Activated T-cell treated with anti-CD3 and anti-CD28 coated beads, Interleukin-2, amount 50 U/mL, for 48 hours (primary cell): ENCODE measurements at regions not wholly inside any gene's neighbourhood (a gene's known extent, or its start where the extent isn't known, plus 50 kb on each side); places are given as distances from the start of the nearest gene placed in this dataset.
"Not testable (repeated sequence)": the region's sequence is repeated elsewhere in the genome, so short reads cannot be mapped to it uniquely, and the experiment has no call there.

ENCODE experiments used
- DNase-seq, 2 experiments: peaks; one replicate each; pipeline ENCODE4 v3.0.0-alpha.2; 2020

DNA sequence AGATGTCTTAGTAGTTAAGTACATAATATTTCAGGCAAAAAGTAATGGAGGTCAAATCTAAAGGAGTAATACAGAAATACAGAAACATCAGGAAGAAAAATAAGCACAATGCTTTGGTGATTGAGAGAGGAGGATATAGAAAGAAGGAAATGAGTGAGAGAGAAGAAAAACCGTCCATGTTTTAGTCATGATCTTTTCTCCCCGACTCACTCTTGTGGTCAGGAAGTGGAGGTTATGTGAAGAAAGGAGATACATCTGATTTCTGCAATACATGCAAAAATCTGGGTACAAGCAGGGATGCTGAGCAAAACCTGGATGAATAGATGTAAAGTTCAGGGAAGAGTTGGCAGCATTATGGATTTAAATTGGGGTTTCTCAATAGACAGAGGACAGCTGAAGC lies 1122.5 kb downstream of the SORCS3 start:
- no peak for DNase-seq

DNA sequence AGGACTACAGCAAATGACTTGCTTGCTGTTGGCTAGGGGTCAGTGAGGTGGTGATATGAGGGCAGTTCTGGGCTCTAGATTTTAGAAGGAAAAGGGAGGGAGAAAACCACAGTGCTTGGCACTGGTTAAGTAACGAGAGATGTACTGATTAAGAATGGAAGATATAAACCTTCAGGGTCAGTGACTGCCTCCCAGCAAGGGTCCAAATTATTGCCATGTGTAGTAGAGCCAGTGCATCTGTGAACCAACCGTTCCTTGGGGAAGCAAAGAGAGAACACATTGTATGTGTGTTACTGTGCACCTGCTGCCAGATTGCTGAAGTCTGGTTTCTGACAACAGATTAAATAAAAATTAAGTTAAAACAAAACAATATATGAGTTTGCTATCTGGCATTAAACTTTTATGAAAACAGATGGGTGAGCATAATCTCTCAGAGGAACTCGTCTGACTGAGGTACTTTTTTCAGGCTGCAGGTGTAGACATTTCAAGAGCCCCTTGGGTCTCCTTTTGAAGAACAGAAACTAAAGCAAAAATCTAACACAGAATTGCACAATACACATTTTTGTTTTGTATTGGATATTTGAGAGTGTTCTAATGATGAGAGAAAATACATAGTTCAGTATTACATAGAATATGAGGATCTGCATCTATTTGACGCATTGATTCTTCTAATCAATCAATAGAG lies 1120.6 kb downstream of the SORCS3 start:
- DNase-seq = no peak

DNA sequence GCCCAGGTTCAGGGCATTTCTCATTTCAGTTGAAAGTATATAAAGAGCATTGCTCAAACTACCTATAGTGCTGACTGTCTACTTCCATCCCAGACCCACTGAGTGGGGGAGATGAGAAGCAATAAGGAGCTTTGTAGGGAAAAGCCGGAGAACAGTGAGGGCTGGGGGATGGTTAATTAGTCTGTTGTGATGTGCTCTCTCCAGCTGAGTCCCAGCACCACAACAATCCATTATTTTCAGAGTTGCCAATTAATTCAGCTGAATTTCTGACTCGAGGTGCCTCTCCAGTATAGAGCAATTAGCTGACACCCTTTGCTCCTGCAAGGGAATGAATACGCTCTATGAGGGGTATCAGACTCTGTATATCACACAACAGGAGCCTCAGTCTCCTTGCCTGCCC lies 1118.6 kb downstream of the SORCS3 start:
- DNase-seq = no peak

DNA sequence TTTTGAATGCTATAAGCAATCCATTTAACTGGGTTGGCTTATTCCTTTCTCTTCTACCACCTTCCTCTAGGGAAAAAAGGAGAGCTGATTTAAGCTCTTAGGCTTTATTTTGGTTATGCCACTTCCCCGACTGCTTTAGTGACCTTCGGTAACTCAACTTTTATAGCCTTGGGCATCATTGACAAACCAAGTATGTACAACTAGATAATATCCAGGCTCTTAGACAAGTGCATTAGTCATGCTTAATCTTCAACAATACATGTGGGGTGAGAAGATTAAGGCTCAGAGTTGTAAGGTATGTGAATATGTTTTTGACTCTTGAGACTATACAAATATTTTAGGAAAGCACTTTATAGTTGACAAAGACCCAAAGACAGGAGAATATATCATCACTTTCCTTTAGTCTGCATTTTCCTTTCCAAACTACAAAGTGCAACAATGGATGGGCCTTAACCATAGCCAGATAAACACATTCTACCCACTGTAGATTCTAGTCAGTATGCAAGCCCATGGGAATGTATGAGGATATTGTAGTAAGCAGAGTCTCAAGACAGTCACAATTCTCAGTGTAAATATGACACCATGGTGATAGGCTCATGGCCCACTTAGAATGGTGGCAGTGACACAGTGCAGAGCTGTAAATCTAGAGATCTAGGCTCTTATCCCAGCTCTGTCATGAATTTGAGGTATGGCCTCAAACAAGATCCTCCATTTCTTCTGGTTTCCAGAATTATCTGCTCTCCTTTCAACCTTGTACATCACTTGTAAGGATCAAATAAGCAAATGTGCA lies 1117.3 kb downstream of the SORCS3 start:
- no peak for DNase-seq

DNA sequence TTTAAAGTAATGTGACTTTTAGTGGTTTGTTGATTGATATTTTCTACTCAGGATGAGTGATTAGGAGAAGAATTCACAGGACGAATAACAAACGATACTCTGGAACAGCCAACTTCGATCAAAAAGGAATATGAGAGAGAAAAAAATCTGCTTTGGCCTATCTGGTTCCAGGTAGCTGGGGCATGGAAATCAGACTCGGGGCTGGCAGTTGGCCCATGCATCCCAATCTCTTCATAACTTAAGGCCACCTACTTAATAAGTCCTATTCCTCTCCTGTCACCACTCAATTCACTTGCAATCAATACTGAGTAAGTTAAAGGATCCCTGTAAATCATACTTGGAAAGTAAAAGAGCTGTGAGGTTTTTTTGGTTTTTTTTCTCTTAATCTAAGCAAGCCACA lies 1116.2 kb downstream of the SORCS3 start:
- DNase-seq = no peak

DNA sequence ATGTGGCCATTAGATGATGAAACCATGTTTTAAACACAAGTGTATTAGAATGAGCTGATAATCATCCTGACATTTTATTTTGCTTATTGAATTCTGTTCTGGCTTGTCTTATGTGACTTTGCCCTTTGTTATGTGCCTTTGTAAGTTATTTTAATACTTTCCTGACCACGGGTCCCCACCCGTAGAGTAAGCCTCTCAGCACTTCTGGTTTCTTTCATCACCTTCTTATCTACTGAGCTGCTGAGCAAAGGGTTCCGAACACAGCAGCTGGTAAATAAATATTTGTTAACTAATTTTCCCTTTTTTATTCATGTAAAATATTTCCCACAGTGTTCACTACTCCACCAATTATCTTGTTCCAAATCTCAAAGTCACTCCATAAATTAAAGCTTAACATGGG lies 1115.3 kb downstream of the SORCS3 start:
- DNase-seq = no peak

DNA sequence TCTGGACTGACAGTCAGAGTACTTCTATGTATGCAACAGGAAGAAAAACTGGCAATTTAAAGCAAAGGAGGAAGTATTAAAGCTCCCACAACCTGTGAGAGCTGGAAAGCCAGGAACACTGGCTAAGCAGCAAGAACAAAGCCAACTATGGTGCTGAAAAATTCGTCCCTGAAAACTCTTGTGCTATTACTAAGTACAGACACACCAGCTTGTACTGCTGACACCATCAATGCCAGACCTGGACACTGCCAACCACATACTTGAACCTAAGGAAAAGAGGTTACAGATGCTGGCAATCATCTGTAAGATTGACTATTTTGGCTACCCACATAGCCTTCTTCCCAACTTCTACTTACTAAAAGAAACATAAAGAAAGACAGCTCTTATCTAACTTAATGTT lies 1110.6 kb downstream of the SORCS3 start:
- no peak for DNase-seq

DNA sequence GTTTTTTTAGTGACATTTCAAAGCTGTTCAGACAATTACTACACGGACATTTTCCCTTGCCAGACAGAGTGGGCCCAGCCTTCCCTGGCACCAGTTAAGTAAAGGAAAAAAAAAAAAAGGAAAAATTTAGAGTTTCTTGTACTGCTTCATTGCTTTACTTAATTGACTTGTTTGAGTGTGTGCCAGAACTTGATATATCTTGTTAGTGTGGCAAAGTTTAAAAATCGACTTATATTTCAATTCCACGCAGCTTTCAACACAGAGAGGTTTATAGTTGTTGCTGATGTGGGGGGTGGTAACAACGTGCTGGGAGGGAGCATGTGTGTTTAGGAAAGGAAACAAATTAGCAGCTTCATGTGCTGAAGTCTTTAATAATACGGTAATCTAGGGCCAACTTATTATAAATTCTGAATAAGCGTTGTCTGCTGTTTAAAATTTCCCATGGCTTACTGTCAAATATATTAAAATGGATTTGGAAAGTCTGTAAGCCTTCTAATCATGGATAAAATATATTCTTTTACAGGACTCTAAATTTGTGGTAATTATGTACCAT lies 1104.6 kb downstream of the SORCS3 start:
- DNase-seq = no peak

DNA sequence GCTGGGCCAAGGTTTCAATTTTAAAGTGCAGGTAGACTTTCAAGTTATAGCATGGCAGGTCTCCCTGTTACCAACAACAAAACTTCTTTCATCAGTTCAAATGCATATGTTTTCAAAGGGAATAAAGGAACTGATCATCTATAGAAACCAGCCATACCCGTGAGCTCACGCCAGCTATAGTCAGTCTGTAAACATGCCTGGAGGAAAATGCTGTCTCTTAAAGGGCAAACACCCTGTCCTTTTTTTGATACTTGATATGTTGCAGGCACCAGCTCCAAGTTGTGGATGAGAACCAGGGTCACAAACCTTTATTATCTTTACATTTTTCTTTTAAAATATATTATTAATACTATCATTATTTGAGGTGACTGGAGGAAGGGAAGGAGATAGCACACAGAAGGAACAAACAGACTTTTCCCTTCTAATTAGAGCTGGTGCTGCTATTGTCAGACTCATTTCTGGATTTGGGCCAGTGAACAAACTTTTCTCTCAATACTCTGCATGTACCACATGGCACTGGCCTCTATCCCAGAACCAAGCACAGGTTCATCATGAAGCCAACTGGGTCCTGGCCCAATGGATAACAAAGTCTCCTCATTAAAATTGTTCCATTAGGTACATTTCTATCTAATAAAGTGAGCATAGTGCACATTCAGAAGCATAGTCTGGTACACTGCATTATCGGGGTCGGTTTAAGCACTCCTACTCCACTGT lies 1102.4 kb downstream of the SORCS3 start:
- no peak for DNase-seq

DNA sequence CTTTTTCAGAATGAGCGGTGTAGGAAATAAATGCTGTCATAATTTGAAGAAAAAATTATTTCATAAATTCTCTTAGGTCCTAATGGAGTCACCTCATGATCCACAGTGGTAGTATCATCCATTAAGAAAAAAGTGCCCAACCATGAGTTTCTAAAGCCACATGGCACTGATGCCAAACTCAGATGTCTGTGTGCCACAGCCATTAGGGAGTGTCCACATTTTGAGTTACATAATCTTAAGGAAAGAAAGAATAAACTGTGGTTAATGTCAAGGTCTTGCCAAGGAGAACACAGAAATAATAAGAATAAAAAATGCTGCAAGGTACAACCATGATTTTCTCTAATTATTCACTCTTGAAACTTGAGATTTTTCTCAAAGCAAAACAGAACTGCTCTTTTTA lies 1101.8 kb downstream of the SORCS3 start:
- DNase-seq = no peak

DNA sequence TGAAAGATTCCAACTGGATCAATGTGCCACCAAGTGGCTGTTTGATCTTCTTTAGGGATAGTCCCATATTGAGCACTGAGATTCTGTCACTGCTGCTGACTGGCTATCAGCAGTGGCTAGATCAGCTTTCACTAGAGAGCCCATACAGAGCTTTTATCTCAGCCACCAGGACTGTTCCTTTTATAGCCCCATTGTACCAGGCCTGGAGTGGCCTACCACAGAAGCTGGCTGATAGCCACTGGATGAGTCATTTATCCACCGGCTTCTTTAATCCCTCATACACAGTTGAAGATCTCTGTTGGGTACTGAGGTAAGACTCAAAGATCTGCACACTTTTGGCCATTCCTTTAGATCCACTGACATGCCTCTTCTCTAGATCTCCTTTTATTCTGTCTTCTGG lies 1101.1 kb downstream of the SORCS3 start:
- no peak for DNase-seq

DNA sequence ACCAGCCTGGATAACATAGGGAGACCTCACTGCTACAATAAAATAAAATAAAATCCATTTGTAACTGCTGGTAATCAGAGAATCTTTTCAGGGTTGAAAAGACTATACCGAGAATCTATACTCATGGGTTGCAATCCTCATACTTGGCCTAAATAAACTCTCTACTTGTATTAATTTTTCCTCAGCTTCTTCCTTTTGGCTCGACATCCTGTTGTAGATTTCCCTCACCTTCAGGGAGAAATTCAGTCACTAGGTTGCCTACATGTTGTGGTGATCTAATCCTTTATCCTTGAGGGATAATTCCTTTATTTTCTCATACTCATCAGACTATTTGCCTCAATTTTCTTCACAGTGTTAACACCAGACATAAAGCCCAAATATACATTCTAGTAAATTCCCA lies 1093.4 kb downstream of the SORCS3 start:
- DNase-seq = no peak

DNA sequence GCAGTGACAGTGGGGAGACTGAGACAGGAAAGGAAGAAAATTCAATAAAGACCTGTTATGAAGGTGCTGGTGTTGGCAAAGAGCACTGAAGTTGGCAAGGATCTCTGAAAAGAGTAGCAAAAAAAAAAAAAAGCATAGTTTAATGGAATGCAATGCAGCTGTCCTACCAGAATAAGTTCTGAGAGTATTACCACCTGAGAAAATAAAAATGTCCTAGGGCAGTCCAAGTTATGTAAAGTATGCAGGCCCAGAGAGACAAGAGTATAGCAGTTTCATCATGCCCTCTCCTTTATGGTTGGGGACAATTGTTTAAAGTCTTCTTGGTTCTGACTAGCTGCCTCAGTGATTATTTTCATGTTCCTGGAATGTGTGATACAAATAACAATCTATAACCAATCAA lies 1092.8 kb downstream of the SORCS3 start:
- DNase-seq = no peak

DNA sequence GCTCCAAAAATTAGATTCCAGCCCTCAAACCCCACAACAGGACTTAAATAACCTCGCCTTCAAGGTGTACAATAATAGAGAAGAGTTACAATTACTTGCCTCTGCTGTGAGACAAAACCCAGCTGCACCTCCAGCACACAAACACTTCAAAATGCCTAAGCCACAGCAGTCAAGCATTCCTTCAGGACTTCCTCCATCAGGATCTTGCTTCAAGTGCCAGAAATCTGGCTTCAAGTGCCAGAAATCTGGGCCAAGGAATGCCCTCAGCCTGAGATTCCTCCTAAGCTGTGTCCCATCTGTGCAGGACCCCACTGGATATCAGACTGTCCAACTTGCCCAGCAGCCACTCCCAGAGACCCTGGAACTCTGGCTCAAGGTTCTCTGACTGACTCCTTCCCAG lies 1088.3 kb downstream of the SORCS3 start:
- DNase-seq = no peak

DNA sequence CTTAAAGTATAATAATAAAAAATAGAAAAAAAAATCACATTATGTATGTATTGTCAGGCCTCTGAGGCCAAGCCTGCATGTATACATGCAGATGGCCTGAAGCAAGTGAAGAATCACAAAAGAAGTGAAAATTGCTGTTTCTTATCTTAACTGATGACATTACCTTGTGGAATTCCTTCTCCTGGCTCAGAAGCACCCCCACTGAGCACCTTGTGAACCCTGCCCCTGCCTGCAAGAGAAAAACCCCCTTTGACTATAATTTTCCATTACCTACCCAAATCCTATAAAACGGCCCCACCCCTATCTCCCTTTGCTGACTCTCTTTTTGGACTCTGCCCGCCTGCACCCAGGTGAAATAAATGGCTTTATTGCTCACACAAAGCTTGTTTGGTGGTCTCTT lies 1086.5 kb downstream of the SORCS3 start:
- not testable (repeated sequence) for DNase-seq

DNA sequence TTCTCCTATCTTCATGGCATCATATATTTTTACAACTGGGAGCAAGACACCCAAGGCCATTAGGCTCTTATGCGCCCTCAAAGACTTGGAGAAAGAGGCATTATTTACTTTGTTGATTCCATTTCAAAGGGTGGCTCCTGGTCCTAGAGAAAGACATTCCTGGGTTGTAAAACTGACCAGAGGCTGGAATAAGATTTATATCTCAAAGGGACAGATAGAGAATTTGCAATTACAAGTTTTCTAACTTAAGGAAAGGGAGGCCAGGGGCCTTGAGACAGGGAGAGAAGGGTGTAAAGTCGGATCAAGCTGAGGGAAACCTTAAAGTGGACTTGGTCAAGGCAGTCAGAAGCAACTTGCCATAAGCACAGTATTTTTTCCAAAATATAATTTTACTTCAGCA lies 1086.0 kb downstream of the SORCS3 start:
- no peak for DNase-seq

DNA sequence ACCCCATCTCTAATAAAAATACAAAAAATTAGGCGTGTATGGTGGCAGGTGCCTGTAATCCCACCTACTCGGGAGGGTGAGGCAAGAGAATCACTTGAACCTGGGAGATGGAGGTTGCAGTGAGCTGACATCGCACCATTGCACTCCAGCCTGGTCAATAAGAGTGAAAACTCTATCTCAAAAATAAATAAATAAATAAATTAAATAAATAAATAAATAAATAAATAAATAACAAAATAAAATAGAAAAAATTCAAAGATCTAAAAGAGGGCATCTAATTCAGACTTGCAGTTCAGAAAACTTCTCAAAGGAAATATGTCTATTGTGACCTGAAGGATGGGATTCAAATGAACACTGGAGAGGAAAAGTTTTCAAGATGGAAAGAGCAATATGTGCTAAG lies 1085.1 kb downstream of the SORCS3 start:
- no peak for DNase-seq

DNA sequence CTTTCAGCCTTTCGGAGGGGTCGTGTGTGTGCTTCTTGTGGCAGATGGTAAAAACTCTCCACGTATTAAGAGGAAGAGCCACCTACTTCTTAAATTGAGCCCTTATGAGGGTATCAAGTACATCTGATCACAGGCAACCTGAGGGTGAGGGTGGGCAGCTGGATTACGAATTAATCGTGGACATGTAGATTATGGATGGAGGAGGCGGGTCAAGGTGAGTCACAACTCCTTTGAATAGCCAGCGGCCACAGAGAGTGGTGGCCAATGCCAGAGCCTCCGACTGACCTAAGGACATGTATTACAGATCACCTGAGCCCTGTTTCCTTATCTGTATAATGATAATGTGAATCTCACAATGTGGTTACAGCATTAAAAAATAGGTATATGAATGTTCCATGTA lies 1083.9 kb downstream of the SORCS3 start:
- DNase-seq = no peak

DNA sequence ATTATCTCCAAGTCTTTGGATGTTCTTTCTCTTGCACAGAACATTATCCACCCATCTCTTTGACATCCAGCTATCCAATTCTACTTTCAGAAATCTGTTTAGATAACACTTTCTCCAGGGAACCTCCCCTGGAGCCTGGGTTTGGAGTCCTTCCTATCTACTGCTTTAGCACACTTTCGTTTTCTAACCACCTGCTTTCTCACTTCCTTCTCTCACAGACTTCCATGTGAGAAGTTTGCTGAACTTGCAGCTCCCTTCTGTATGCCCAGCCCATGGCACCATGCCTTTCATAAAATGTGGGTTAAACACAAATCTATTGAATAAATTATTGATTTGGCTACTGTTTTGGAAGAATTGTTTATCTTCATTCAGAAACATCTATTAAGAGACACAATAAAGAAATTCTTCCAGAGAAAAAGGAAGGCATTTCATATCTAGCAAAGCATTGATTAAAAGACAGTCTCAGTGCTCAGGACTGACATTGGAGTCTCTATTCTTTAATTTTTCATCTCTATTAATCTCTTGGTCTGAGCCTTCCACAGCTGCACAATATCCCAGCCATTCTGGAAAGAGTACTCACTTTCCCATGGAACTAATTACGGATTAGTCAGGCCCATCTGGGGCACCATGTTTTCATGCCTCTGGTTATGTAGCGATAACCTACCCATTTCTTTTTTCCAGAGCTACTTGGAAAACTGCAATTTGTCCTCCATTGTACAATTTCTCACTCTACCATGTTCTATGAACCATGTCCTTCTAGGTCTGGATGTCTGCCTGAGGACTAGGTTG lies 1077.3 kb downstream of the SORCS3 start:
- no peak for DNase-seq

DNA sequence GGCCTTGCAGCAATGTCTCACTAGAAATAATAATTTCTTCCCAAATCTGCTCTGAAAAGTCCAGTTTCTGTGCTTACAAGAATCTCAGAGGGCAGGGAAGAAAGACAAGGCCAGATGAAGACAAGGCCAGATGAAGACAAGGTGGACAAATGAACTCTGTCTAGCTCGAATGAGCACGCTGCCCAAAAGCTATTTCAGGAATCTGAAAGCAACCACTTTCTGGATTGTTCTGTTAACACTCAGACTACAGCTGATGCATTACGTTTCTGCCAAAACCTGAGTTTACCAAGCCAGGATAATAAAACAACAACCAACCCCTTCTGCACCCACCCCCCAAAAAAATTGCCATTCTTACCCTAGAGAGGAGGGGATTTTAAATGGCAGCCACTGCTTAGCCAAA lies 1073.6 kb downstream of the SORCS3 start:
- no peak for DNase-seq

DNA sequence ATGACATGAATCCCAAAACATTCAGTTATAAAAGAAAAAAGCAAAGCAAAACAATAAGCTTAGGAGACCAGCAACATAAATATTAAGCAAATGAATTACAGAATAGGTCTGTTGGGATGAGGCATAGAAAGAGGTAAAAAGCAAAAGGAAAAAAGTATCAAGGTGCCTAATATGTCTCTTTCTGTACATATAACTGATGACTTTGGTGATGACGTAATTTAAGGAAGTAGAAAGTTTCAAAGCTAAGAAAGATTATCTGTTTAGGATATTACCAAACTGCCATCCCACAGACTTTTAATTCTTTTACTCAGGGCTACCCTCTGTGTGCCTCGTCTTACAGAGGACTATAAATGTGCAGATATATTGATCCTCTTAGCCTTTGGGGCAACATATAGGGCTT lies 1066.5 kb downstream of the SORCS3 start:
- DNase-seq = no peak

DNA sequence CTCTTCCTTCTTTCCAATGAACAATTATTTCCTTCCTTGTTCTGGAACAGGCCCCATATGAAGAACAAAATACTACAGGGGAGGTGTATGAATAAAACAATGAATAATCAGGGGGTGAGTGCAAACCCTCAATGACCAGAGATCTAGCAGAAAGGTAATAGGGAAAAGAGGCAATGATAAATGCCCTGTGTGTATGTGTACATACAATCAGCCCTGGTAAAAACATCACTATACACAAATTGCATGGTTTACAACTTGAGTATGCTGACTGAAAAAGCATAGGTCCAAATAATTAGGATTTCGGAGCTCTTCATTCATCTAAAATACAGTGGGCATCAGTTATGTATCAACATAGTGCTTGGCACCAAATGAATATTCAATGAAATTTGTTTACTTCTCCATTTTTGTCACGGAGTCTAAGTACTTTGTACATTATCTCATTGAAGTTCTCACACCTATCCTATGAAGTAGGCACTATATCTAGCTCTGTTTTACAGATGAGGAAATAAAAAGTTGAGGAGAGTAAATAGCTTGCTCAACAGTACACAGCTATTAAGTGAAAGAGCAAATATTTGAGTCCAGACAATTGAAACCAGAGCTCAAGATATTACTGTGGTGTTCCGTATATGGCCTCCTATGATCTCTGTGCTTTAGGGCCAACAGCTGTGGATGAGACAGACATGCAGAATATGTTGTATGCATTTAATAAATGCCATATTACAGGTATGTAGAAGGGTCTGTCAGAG lies 1065.4 kb downstream of the SORCS3 start:
- DNase-seq = no peak
